Stimulated activated CD4-positive, alpha-beta T cell treated with anti-CD3 and anti-CD28 coated beads, Interleukin-15, amount 100 ng/mL, for 24 hours (primary cell): ENCODE measurements at regions not wholly inside any gene's neighbourhood (a gene's known extent, or its start where the extent isn't known, plus 50 kb on each side); places are given as distances from the start of the nearest gene placed in this dataset.
"Not testable (repeated sequence)": the region's sequence is repeated elsewhere in the genome, so short reads cannot be mapped to it uniquely, and the experiment has no call there.

Experiments
- DNase-seq: peaks from one replicate; pipeline ENCODE4 v3.0.0-alpha.2; 2020

DNA sequence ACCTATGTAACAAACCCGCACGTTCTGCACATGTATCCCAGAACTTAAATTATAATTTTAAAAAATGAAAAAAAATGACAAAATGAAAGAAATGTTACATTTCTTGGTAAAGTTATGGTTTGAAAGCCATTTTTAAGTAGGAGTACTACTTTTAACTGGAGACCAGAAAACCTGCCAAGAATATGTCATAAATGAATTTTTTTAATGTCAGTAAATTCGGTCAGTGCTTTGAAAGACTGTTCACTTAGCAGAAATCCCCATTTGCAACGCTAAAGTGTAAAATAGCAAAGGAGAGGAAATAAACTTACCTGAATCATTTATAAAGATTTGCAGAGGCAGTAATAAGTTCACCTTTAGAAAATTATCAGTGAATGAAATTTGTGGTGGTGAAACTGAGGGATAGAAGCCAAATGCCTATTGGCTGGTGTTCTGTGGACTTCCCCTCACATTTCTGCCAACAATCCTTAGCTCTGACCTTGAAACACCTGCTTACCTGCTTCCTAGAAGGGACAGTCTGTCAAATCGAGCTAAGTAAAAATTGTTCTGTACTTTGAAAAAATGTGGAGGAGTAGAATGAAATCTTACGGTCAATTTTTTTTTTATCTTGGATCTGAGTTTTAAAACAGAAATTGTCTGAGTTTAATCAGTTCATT lies 714.2 kb downstream of the SLC6A15 start:
- DNase-seq = no peak

DNA sequence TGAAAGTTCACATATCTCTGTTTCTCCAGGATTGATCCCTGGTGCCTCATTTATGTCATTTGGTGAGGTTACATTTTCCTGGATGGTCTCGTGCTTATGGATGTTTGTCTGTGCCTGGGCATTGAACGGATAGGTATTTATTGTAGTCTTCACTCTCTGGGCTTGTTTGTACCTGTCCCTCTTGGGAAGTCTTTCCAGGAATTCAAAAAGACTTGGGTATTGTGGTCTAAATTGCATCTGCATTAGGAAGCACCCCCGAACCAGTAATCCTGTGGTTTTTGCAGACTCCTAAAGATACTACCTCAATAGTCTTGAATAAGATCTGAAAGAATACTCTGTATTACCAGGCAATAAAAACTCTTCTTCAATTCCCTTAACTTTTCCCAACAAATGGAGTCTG lies 720.8 kb downstream of the SLC6A15 start:
- DNase-seq = no peak

- DNase-seq = no peak
These were observed 726.2 kb downstream of the SLC6A15 start for GRCh38 chr12:84186433-84186832.

GRCh38 chr12:84183576-84183975 lies 729.0 kb downstream of the SLC6A15 start:
- DNase-seq = no peak

- no peak for DNase-seq
These were observed 738.5 kb downstream of the SLC6A15 start for GRCh38 chr12:84174115-84174514.

DNA sequence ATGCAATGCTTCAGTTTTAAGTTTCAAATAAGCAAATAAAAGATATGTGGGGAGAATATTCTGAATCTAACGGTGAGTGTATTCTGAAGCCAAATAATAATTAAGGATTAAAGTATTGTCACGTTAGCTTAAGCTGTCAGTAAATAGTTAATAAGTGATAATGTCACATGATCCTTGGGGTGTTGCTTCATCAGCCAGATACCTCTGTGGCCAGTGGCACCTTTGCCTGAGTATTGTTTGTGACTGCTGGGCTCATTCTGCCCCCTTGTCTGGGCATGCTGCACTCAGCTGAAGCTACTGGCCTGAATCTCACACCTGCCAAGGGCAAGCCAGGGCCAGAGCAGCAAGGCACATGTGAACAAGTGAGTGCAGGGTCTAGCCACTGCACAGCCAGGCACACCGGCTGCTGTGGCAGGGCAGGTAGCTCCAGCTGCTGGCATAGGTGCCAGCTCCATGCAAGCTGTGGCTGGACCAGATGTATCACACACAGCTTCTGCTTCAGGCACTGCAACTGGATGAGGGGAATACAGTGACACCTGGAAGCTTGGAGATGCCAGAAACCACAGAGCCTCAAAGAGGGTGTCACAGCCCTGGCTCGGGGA lies 739.7 kb downstream of the SLC6A15 start:
- DNase-seq = no peak

DNA sequence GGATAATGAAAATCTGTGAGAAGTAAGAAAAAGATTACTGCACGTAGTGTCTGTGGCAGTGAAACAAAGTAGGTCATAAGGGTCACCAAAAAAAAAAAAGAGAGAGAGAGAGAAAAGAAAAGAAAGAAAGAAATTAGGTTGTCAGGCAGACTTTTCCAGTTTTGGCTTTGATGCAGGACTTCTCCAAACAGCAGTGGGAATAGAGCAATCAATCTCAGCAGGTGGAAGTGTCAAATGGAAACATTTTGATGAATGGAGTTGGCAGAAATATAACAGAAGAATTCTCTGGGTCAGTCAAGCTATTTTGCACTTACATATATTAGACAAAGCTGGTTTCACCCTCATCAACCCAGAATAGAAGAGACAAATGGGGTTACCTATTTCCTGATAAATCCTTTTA lies 745.8 kb downstream of the SLC6A15 start:
- no peak for DNase-seq

GRCh38 chr12:84165998-84166571 lies 746.5 kb downstream of the SLC6A15 start:
- DNase-seq = no peak

GRCh38 chr12:84161296-84161695 lies 751.3 kb downstream of the SLC6A15 start:
- DNase-seq = no peak

GRCh38 chr12:84159260-84159659 lies 753.3 kb downstream of the SLC6A15 start:
- no peak for DNase-seq

DNA sequence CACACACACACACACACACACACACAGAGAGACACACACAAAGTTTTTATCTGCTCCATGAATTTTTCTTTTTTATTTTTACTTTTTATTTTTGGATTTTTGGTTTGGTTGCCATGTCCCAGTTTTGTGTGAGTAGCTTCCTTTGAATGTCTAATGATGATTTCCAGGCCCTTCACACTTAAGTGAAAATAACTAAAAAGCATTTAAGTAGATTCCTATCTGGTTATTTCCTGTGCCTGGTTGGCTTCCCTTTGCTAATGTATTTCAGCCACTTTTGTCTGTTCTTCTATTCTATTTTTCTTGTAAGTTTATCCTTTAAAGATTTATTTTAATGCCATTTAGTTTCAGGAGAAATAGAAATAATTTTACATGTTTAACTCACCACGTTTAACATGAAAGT lies 755.4 kb downstream of the SLC6A15 start:
- DNase-seq = no peak

GRCh38 chr12:84154991-84155930 lies 757.3 kb downstream of the SLC6A15 start:
- not testable (repeated sequence) for DNase-seq

- not testable (repeated sequence) for DNase-seq
These were observed 758.1 kb downstream of the SLC6A15 start for GRCh38 chr12:84154439-84154990.

GRCh38 chr12:84150201-84150600 lies 762.4 kb downstream of the SLC6A15 start:
- no peak for DNase-seq

DNA sequence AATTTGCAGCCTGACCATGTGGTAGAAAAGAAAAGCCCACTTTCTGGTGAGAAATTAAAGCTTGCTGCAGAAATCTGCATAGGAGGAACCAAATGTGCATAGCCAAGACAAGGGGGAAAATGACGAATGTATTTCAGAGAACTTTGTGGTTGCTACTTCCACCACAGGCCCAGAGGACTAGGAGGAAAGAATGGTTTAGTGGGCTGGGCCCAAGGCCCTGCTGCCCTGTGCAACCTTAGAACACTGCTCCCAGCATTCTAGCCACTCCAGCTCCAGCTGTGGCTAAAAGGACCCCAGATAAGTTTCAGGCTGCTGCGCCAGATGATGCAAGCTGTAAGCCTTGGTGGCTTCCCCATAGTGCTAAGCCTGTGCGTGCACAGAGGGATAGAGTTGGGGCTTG lies 764.3 kb downstream of the SLC6A15 start:
- DNase-seq = no peak

- no peak for DNase-seq
These were observed 775.7 kb downstream of the SLC6A15 start for GRCh38 chr12:84136862-84137367.

DNA sequence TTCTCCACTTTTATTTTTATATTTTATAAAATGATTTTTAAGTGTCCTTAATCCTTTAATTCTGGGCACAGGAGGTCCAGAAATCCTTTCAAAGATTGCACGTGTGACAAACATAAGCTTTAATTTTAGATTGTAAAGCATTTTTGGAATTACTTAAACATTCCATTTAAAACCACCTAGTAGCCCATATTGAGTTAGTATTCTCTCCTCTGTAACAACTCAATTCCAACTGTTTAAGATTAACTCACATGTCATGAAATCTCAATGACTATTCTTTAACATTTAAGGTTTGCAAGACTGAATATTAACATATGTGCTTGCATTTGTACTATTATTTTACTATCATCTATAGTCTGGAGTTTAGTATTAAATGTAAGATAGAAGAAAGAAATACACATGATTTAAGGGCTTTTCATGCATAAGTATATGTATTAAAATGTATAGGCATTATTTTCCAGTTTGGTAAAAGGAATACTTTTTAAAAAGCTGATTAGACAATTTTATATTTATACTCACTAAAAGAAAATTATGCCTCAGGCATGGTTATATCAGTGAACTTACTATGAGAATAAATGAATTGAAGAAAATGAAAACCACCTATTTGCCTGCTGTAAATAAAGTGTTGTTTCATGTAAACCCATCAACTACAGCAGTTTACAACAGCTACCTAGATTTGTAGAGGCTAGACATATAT lies 776.9 kb downstream of the SLC6A15 start:
- no peak for DNase-seq

DNA sequence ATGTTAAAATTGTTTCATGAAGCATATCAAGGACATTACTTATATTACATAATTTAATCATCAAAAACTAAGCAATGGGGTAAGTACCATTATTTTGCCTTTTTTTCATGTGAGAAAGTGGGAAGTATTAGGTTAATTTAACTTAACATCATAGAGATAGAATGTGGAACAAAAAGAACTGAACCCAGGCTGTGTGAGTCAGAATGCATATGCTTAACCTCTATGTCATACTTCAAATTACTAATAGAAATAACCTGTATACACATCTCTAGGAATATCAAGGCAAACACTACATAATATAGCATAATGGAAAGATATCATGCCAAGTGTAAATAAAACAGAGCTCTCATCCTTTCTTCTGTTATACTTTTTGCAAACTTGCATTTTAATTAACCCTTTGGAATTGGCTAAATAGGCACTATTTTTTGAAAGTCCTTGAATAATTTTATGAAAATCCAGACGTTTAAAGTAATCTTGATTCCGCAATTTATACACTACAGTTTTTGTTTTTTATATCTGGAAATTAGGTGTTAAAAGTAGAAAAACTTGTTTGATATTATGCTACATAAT lies 777.7 kb downstream of the SLC6A15 start:
- no peak for DNase-seq

GRCh38 chr12:84131076-84131475 lies 781.5 kb downstream of the SLC6A15 start:
- no peak for DNase-seq

DNA sequence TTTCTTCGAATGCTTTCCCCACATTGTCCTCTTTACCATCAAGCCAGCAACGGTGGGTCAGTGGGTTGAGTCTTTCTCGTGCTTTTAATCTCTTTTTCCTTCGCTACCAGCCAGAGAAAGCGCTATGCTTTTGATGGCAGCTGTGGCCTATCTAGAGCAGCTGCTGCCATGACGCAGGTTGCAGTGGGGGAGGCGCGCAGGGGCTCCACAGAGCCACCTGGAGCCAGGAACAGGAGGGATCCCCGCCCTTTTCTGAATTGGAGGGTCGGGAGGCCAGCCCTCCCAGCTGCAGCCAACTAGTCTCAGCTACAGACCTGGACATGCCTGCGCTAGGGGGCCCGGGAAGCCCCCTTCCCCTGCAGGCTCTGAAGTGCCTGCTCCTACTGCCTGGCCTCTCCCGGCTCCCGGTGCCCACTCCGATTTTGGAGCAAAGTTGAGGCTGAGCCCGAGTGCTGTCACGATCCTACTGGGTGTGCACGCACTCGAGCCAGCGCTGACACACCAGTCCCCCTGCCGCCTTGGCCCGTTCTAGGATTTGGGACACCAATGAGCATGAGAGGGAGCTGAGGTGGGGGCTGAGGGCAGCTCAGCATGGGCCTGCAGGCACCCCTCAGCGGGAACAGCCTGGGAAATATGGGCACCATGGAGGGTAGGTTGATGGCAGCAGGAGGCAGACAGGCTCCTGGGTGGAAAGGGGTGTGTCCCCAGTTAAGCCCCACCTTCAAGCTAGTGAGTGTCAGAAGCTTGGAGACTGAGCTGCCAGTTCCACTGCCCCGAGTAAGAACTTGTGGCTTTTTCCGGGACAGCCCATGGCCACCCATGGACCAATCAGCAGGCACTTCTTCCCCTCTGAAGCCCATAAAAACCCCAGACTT lies 784.2 kb downstream of the SLC6A15 start:
- no peak for DNase-seq

- DNase-seq = no peak
These were observed 788.4 kb downstream of the SLC6A15 start for GRCh38 chr12:84124211-84124610.
